GM21367 (cell line): ENCODE measurements at regions not wholly inside any gene's neighbourhood (a gene's known extent, or its start where the extent isn't known, plus 50 kb on each side); places are given as distances from the start of the nearest gene placed in this dataset.
"Not testable (repeated sequence)": the region's sequence is repeated elsewhere in the genome, so short reads cannot be mapped to it uniquely, and the experiment has no call there.

Experiments
- ATAC-seq: cut with Tn5 transposase; IDR thresholded peaks from one replicate; pipeline ENCODE4 v1.9.1; 2021; ENCODE audit not compliant: unreplicated experiment

- ATAC-seq = no peak
Observed at GRCh38 chr3:127420829-127421228, 133.0 kb upstream of the PRR20G start.

- ATAC-seq = no peak
Observed at GRCh38 chr3:127419641-127420553, 132.1 kb upstream of the PRR20G start.

GRCh38 chr3:127419182-127419581 lies 131.3 kb upstream of the PRR20G start:
- no peak for ATAC-seq

GRCh38 chr3:127418560-127419147 lies 130.8 kb upstream of the PRR20G start:
- ATAC-seq = no peak

DNA sequence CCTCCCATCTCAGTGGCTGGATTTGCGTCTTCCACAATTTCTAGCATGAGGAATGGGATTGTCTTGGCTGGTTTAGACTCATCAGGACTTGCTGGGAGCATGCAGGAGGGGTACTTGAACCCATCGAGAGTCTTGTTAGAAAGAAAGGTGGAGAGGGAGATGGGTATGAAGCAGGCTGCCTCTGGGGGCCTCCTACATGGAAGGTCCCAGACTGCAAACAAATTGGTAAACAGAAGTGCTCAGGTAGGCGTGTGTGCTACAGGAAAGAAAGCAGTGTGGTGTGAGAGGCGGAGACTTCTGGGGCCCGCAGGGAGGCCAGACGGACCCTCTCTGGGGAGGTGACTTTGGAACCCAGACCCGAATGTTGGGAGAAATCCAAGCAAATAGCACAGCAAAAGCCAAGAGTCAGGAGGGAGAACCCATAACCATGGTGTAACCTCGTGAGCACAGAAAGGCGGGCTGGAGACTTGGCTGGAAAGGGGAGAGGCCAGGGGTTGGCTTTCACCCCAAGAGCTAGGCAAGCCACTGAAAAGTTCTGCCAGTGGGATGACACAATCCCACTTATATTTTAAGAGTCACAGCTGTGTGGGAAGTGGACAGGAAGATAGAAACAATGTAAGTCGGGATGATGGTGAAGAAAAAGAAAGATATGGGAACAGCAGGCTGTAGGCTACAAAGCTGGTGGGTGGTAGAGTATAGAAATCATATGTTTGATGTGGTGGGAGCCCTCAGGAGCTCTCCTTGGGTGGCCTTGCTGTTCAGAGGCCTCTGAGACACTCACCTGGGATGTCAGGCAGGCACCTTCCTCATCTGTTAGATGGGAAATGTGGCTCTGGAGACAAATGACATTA lies 130.1 kb upstream of the PRR20G start:
- ATAC-seq = no peak

GRCh38 chr3:127413871-127414270 lies 126.0 kb upstream of the PRR20G start:
- no peak for ATAC-seq

DNA sequence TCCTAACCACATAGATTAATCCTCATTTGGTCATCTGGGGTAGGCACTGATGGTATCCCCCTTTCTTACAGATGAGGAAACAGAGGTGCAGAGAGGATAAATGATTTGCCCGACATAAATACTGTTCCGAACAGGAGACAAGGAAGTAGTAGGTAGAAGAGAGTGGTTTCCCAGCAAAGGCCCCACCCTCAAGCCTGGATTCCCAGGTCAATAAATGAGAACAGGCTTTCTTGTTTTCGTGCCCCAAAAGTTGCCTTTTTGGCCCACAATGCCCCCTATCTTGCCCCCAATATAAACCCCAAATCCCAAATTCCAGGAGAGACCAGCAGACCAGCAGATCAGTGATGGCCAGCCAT lies 125.5 kb upstream of the PRR20G start:
- no peak for ATAC-seq

DNA sequence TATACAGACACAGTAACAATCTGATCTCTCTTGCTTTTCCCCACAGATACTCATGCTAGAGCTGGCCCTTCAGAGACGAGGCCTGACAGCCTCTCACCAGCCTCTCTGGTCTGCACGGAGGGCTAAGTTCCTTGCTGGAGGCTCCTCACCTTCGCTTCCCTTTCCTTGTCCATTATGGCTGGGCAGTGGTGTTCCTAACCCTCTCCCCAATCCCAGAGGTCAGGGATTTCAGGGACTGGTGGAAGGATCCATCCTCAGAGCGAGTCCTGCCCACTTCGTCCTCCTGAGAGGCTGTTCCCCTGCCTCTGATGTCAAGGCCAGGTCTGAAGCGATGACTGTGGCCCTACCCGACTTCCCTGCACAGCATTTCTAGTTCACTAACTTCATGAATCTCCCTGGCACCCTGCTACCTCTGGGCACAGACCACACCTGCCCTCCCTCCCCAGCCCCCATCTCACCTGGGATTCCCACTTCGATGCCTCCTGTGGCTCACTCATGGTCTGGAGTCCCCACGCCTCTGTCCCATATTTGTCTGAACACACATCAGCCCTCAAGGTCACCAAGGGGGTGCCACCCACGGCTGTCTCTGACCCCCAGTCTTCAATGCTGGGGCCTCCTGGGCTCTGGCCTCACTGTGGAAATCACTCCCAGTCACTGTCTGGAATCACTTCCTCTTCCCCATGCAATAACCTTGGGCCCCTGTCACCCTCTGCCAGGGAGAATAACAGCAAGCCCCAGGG lies 124.9 kb upstream of the PRR20G start:
- ATAC-seq = no peak

- not testable (repeated sequence) for ATAC-seq
Observed at GRCh38 chr3:127411875-127412274, 124.0 kb upstream of the PRR20G start.

GRCh38 chr3:127411083-127411727 lies 123.4 kb upstream of the PRR20G start:
- no peak for ATAC-seq

- ATAC-seq = no peak
Observed at GRCh38 chr3:127410678-127411077, 122.8 kb upstream of the PRR20G start.

GRCh38 chr3:127410137-127410488 lies 122.3 kb upstream of the PRR20G start:
- no peak for ATAC-seq

DNA sequence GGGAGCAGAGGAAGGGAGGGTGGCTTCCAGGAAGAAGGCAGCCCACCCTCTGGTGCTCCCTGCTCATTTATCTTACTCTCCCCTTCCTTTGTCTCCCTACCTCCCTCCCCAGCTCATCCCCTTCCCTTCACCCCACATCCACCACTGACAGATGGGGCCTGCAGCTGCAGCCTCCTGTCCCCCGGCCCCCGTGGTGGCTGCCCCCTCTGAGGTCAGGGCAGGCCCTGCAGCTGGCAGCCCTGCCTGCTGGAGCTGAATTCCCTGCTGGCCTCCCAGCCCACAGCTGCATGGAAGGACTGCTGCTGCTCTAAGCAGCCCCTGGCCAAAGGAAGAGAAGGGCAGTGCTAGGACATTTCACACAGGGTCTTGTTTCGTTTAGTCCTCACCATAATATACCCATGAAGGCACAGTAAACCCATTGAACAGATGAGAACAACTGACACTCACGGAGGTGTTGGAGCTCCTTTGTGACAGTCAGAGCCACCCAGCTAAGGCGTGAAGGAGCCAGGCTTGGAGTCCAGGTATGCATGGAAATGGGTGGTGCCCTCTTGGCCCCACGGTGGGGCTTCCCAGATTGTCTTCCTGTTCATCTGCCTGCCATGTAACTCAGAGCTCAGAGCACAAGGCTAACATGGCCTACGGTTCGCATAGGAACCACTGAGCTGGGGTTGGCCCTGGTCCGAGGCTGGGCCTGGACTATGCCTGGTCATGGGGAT lies 121.7 kb upstream of the PRR20G start:
- no peak for ATAC-seq

DNA sequence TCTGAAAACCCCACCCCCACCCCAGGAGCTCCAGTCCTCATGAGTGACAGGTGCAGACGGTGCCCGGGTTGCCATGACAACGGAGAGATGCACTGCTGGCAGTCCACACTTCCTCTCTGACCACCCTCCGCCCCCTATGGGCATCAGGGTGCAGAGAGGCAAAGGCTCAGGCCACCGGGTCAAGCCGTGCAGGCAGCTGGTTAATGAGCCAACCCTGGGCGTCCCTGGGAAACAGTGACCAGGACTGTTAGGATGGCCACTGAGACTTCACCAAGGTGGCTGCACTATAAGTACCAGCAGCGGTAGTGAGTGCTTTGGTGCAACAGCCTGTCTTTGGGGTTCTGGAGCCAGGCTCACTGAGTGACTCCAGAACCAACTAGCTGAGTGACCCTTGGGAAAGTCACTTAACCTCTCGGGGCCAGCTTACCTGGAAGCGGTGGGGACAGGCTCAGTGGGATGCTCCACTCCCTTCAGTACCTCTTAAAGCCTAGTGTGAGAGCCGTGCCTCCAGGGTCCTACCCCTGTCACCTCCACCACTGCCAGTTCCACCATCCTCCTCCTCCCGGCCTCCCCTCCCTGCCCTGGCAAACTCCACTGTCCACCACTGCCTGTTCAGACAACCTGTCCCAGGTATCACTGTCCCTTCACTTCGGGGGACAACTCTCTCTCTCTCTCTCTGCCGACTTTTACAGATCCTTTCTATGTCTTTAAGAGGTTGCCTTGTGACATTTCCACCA lies 121.0 kb upstream of the PRR20G start:
- ATAC-seq = no peak

- ATAC-seq = no peak
Observed at GRCh38 chr3:127408022-127408683, 120.3 kb upstream of the PRR20G start.

DNA sequence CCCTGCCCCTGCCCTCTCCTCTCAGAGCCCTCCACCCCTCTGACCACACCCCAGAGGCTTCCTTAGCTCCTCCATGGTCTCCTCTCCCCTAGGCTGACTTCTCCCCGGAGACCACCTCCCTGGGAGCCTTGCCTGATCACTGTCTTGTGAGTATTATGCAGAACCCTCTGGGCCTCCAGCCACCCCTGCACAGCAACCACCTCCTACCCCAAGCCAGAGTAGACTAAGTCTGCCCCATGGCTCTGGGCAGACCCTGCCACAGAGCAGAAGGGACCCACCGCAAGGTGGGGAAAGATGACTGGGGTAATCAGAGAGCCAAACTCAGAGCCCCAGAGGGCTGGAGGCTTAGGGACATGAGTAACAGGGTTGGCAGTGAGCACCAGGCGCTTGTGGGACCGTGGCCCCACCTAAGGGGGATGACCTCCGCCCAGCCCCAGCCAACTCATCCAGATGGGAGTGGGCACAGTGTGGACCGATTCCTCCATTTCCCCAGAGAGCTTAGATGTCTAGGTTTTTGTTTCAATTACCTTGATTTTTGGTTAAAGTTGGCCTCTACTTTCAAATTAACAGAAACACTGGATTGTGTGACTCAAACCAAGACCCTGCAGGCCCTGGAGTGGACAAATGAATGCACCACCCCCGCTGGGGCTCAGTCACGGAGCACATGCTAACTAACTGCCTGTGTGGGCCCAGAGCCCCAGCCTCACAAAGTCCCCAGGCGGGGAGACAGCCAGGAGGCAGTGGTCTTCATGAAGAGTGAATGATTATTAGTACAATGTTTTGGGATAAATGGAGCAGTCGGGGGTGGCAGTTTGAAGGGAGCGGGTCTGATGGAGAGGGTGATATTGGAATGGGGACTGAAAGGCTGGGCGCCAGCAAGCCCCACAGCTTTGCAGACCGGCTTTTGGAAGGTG lies 119.4 kb upstream of the PRR20G start:
- ATAC-seq = no peak

GRCh38 chr3:127406309-127407025 lies 118.6 kb upstream of the PRR20G start:
- ATAC-seq = no peak
